NK-92 treated with Interleukin-12 subunit alpha and Interleukin-12 subunit beta, amount 100 ng/mL, for 24 hours (cell line): ENCODE measurements at regions not wholly inside any gene's neighbourhood (a gene's known extent, or its start where the extent isn't known, plus 50 kb on each side); places are given as distances from the start of the nearest gene placed in this dataset.

ENCODE experiments used
- DNase-seq: peaks from one replicate; lab custom pipeline; 2025; lab: John Stamatoyannopoulos, UW

DNA sequence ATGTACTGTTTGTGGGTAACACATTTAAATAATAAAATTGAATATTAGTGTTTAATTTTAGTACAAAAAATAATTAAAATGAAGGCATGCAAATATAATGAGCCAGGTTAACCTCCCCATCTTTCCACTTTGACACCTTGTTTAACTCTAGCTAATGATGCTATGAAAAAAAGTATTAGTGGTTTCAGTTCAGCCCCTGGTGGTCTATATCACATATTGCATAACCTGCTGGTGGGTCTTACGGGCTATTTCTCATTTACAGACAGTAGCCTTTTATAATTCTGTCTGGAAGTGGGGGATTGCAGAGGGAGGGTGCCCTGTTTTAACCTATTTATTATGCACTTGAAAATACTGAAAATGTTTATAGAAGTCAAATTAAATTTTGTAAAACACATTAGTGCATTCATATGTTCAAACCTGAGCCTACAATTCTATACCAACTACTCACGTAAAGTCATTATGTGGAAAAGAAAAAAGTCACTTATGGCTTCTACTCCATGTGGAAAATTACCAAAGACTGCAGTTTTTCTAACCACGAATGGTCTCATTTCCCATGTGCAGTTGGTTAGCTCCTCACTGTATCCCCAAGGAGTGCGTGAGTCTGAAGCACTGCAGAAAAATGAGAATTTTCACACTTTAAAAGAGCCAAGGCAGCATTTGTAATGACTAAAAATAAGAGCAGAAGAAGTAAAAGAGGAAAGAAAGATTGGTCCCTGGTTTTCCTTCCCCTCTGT, 381.0 kb downstream of the MTX2 start:
- DNase-seq = no peak

DNA sequence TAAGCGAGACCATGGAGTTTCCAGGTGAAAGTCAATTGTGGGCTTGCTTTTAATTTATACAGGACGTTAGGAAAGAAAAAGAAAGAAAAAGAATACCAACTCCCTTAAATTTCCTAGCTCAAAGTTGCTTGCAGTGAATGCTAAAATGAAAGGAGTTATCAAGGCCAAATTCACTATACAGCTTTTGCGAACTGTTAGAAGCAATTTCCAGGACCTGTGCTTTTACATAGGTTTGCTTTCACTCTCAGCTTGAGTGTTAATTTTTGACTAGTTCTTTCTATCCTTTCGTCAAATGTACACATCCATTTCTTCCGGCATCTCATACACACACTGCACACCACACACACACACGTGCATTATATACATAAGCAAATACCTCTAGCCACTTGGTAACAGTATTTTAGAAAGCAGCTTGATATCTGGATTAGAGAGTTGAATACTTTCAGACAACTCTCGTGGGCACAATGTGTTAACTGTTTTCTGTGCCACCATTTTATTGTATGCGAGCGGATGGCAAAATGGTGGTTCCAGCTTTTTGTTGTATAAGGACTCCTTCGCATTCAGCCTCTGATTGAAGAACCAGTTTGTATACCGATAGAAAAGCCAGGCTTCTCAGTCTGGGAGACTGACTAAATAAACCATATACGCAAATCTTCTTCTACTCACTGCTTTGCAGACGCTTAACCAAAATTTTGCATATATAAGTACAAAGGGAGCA, 381.8 kb downstream of the MTX2 start:
- no peak for DNase-seq

DNA sequence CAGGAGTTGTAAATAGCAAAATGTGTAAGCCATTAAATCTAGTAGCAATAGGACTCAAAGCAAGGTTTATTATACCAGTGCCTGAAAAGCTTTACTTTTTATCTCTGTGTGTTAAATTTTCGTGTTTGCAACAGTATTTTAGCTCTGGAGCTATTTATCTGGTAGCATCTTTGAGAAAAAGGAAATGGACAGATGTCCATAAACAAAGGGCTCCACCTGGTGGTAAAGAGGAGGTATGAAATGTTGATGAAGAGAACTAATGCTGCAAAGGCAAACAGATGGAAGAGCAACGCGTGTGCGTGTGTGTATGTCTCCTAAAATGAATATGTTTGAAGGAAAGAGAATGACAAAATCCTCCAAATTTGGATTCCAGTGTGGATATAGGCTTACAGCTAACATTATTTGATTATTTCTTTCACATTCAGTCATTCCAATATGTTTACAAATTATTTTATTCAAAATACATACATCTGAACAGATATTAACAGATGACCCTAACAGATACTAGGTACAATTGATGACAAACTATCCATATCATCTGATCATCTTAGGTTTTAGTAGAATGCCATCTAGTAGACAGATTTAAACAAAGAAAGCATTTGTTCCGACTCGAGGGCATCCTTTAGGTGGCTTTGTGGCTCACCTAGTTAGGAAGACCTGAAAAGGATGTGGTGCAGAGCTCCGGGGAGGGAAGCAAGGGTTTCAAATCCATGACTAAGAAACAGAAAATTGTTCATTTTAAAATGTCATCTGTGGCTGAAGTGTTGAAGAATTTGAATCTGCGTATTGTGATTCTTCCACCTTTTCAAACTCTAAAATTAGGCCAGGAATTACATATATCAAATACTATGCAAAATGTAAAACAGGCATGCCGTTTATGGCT, 383.3 kb downstream of the MTX2 start:
- no peak for DNase-seq

DNA sequence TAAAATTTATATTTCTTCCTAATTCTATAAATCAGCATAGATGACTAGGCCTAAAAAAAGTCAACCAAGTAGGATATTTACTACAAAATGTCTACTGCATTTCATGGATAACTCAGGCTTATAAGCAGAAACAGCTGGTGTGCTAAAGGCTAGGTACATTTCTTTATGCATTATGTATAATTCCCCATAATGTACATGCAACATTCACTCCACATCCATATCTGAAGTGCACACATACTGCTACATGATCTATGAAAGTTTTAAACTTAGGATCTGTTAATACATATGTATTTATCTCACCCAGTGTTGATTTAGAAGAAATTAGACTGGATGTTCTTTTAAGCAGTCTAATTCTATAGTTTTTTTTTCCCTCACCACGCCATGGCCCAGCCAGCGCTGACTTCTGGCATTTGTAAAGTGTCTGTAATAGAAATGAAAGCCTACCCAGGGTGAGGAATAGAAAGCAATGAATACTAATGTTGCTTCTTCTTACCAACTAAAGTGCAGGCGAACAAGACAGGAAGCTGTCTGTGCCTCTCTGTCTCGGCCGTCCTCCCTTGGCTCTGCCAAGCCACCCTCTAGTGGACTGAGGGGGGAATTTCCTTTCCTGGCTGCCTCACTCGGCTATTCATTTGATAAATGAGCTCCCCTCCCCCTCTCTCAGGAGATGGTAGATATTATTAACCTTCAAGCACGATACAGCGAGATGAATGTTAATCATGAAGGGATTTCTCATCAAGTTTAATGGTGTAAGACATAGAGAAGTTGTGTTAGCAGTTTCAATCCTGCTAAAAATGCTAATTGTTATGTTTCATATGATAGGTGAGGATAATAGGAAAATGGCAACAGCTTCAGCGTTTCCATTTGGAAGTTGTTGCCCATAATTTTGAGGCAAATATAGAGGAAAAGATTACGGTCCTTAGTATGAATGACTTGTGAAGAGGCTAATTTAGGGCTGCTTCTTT, 384.5 kb downstream of the MTX2 start:
- no peak for DNase-seq

DNA sequence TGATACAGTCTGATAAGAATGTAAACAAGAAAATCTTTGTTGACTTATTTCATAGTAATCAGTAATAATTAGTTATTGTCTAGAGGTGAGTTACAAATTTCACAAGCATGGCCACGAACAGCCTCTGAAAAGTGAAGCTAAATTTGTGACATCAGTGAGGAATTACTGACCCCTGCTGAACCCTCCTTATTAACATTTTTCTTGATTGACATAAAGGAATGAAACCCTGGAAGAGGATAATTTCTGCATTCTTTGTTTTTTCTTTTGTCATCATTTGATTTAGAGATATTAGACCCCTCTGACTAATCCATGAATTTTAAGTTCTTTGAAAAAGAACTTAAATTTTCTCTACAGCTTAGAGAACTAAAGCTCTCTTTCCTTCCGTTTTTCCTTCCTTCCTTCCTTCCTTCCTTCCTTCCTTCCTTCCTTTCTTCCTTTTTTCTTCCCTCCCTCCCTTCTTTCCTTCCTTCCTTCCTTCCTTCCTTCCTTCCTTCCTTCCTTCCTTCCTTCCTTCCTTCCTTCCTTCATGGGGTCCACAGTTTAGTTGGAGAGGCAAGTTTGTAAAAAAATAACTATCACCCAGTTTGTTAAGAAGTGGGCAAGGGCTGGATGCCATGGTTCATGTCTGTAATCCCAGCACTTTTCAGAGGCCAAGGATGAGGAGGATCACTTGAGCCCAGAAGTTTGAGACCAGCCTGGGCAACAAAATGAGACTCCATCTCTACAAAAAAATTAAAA, 387.0 kb downstream of the MTX2 start:
- DNase-seq = no peak

DNA sequence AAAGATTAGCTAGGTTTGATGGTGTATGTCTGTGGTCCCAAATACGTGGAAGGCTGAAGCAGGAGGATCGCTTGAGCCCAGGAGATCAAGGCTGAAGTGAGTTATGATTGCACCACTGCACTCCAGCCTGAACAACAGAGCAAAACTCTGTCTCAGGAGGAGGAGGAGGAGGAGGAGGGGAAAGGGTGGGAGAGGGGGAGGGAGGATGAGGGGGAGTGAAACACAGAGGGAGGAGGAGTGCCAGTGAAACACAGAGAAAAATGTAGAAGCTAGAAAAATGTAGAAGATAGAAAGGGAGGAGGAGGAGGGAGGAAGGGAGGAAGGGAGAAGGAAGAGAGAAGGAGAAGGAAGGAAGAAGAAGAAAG, 387.5 kb downstream of the MTX2 start:
- DNase-seq = no peak

DNA sequence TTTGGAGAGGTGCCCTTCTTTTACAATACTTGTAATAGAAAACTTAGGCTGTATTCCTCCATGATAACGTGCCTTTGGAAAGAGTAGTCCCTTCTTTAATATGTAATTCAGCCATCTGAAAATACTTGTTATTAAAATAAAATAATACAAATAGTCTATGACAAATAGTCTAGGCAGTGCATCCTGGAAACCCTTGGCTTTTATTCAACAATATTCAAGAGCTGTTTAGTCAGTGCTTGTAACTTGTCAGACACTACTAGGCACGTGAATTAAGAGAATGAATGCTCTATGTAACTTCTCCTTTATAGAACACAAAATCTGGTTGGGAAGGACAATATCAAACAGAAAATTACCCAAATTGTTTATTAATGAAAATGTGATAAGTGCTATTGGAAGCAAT, 388.2 kb downstream of the MTX2 start:
- no peak for DNase-seq

DNA sequence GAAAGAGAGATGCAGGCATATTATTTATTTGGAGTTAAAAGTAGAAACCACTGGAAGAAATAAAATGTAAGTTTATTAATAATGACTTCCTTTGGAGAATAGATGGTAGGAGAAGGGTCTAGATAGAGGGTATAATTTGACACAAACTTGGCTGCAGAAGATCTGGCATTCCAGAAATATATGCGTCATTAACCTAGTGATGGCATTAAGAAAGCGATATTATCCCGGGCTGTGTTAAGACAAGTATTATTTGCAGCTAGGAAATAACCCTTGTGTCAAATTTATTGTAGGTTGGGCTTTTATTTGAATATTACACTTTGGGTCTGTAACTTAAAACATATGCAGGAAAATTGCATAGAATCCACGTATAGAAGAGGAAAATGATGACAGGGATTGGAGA, 389.5 kb downstream of the MTX2 start:
- DNase-seq = no peak

DNA sequence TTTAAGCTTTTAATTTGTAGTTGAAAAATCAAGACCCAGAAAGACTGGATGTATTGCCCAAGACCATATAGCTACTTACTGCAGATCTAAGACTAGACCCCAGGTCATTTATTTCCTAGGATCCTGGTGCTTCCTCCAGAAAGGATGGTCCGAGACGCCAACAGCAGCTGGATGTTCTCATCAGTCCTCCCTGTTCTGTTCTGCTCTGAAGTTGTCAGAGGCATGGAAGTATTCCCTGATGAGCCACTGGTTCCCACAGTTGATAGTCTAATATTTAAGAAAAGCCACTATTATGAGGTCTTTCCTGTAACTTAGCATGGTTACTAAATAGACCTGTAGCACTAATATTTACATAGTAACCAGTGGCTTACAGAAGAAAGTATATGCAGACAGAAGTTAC, 393.5 kb downstream of the MTX2 start:
- no peak for DNase-seq

DNA sequence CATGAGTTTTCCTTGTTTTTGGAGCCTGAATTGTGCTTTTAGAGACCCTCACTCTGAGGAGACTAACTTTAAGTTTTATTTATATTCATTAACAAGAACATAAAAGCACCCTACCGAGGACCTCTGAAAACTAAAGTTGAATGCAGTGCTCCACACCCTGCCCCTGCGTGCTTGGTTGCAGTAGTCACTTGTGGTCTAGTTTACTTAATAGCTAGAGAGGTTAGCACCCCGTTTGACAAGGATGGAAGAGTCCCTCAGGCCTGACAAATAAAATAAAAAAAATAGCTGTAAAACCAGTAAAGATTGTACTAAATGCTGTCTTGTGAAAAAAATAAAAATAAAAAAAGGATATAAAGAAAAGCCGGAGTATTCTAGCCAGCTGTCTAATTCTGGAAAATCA, 395.2 kb downstream of the MTX2 start:
- no peak for DNase-seq

DNA sequence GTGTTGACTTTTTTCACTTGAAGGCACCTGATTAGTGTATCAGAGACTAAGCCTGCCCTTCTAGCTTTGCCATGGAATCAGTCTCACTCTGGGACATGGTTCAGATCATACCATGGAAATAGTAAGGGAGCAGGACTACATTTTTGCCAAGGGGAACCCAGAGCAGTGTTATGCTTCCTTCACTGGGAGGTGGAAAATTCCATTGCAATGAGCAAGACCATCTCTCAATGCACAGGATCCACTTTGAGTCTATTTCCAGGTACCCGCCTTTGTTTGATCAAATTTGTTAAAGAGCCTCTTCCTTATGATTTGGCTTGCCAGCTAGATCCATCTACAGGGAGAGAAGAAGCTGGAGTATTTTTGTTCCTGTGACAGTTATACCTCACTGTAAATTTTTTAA, 395.8 kb downstream of the MTX2 start:
- DNase-seq = no peak

DNA sequence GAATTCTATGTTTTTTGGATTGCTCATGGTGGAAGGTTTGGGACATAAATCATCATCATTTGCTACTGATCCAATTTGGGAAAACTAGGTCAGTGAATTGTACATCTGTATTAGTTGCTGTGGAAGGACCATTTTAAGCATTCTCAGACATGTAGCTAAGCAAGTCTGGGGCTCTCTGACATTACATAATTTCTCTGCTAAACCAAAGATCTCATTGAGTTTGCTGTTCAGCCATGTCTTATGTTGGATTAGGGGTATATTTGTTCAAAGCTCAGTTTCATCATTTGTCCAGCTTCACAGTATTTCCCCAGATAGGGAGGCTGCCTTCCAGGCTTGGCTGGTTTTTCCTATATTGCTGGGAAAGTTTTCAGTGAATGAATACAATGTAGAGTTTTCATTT, 399.7 kb downstream of the MTX2 start:
- no peak for DNase-seq

DNA sequence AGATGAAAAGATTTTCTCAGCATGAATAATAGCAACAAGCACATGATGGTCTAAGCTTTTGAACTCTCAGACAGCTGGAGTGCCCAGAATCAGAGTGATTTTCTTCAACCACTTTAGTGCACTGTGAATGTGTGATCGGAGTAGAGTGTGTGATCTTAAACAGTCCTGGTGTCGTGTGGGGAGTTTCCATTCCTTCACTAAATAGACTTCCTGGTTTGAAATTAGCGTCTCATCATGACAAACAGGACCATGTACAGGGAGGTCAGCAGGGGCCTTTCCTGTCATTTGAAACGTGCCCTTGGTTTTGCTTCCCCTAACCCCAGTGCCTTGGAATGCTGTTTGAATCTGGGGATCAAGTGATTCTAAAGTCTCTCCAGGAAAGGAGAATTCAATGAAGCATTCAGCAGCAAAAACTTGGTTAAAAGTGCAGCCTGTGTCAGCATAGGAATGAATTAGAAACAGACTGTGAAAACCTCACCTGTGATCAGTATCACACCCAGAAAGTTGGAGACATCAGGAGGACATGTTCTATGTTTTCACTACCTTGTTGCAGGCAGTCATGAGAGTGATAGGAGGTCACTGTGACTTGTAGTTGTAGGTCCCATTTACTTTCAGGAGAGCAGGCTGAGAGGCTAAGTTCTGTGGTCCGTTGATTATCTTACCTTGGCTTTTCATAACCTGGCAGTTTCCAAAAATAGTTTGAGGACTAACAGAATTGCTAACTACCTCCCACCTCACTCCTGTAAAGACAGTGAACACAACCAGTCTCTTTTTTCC, 400.3 kb downstream of the MTX2 start:
- no peak for DNase-seq

DNA sequence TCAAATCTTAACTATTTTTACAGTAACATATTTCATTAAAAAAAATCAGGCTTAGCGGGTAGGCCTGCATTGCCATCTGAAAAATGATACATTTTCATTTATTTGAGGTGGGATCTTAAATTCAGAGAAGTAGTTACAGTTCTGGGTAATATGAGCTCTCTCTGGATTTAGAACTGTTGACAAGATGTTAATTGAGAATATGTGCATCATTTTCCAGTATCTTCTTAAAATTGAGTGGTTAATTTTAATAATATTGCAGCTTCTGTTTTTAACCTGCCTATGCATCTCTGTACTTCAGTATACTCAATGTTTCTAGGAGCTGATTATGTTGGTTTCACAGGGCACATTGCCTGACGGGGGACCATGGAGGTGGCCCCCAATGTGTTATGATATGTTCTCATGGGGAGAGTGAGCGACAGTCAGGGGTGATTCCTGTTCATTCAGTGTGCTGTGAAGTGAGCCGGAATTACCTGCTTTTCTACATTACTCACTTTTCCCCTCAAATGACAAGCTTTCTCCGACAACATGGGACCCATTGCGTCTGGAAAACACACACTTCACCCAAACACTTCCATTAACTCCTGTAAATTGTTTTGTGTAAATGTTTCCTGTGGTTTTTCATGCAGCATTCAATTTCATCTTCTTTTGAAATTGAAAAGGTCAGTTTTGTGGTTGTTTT, 406.2 kb downstream of the MTX2 start:
- DNase-seq = no peak

DNA sequence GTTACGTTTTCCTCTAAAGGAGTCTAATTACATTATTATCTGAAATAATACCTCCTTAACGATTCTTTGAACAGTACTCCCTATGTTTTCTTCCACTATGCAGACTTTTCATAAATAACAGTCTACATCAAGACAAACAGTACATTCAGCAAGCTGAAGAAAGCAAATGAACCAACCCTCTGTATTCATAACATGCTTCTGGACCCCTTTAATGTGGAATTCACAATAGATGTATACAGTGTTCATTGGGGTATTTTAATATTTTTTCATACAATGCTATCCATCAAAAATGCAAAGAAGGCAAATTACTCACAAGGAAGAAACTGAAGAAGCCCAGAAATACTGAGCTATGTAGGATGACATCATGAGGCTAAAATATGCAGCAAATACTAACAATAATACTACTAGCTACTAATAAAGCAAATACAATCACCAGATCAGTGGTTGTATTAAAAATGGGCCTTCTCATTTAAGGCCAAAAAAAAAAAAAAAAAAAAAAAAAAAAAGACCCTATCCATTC, 408.6 kb downstream of the MTX2 start:
- no peak for DNase-seq

DNA sequence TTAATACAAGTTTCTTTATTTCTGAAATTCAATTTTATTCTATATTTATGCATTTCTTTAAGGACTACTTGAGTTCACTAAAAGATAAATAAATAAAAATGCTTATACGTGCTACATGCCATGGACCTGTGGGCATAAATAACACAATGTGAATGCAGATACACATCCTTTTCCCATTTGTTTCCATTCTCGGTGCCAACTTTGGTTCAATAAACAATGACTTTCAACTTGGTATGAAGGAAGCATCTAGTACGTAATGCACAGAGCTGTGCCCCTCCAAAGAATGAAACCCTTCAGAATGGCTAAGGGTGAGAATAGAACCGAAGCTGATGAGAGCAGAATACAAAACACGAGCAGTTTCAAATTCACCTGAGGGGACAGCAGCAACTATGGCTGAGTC, 409.3 kb downstream of the MTX2 start:
- no peak for DNase-seq

DNA sequence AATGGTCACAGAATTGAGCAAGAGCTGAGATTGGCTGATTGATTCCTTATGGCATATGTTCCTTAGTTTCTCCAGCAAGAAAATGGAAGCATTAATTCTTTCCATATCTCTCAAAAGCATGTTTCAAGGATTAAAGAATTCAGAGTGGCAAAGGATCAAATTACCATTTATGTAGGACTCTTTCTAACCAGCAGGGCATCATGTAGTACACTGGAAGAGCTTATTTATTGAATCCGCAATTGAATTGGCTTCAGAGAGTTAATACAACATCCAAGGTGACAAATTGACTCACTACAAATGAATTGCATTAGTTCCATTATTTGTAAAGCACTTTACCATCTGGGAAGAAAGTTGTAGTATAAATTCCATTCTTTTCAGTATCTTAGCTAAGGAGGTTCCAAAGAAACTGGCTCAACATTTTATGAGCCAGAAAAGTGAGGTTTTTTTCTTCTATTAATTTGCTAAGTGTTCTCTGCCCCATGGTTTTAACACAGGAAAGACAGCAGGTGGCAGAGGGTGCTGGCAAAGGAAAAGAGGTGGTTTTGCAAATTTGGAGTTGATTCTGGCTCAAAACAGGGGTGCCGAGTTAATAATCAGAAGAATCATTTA, 409.9 kb downstream of the MTX2 start:
- no peak for DNase-seq

DNA sequence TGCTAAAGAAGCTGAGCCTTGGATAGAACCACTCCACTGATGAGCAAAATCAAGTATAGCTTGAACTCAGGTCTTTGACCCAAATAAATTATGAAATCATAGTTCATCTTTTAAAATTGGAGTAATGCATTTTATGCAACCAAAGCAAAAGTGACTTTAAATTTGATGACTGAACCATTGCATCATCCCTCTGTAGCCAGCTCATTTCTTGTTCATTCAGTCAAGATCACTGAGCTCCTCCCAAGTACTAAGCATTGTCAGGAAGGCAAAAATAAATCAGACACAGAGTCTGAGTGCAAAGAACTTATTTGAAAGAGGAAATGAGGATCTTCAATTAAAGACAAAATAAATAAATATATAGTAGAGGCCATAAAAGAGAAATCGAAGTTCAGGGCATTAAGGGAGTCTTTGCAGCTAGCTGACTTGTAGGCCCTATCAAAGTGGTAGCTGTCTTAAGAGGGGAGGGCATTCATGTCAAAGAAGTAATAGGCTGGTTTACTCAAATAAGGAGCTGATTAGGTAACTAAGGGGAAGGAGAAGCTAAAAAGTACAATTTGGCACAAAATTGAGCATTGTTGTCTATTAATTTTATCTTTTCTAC, 411.8 kb downstream of the MTX2 start:
- DNase-seq = no peak
